Psoas muscle (tissue), 7 donors: ENCODE measurements at regions not wholly inside any gene's neighbourhood (a gene's known extent, or its start where the extent isn't known, plus 50 kb on each side); places are given as distances from the start of the nearest gene placed in this dataset.

Experiments
- ATAC-seq, 4 donors: fragments of 200-7000 bp; cut with Tn5 transposase; one replicate each; pipeline ENCODE4 v1.9.1; 2020; ENCODE audit warnings: moderate library complexity in 3 of 4, mild to moderate bottlenecking in 2 of 4
- DNase-seq, 2 donors: peaks; one replicate each; pipeline ENCODE4 v3.0.0-alpha.2; 2020
- H3K27ac ChIP-seq: fragments of 200-600 bp; one replicate; pipeline ENCODE4 v1.8.0; 2022
- H3K27me3 ChIP-seq, 3 donors: fragments of 200-600 bp in 1 of 3; one replicate each; pipeline versions ENCODE4 v1.6.1 to v1.8.0; 2013 to 2022; ENCODE audit warnings: low read length in 2 of 3, mild to moderate bottlenecking in 2 of 3, moderate library complexity in 1 of 3; ENCODE audit not compliant: insufficient read depth in 3 of 3
- H3K36me3 ChIP-seq, 2 donors: fragments of 200-600 bp in 1 of 2; one replicate each; pipeline versions ENCODE4 v1.6.1 to v1.8.0; 2013 to 2022; ENCODE audit warnings: low read depth in 1 of 2, mild to moderate bottlenecking in 1 of 2, moderate library complexity in 1 of 2; ENCODE audit not compliant: insufficient read depth in 1 of 2
- H3K4me1 ChIP-seq: fragments of 200-600 bp; one replicate; pipeline ENCODE4 v1.8.0; 2022
- H3K4me3 ChIP-seq: fragments of 200-600 bp; one replicate; pipeline ENCODE4 v1.8.0; 2022; ENCODE audit warnings: mild to moderate bottlenecking
- H3K9me3 ChIP-seq: fragments of 200-600 bp; one replicate; pipeline ENCODE4 v1.8.0; 2022
- CTCF ChIP-seq: fragments of 200-600 bp; IDR thresholded peaks from one replicate; pipeline ENCODE4 v1.8.0; 2022; ENCODE audit warnings: antibody characterized with exemption
- WGBS, 3 donors: extraction: QIAGEN DNeasy Blood & Tissue Kit; methylation state at CpG; one replicate each; pipeline versions ENCODE4 v1.1.6 to v1.1.7; 2013; 5-methylcytosine and 5-hydroxymethylcytosine counted together
- intact Hi-C, 2 donors: fragments of 100-400 bp; cut with DNase I; formaldehyde crosslinking; loops; one replicate each; pipeline versions ENCODE4 v1.11.0 to v1.14.2; 2022
- donor health status: healthy with polysubstance abuse.
- donor health status: DM: no; HTN: no; CAD: no; lungs with moderate emphysema.
- donor health status: Bipolar disorder and iron deficiency.
- donor health status: healthy.
- donor health status: DM: yes; HTN: yes; CAD: no.
- donor health status: DM: no; HTN: no; CAD: no.
- donor health status: DM: yes; HTN: yes; CAD: no.

GRCh38 chr12:92563819-92564218 lies 139.0 kb upstream of the PLEKHG7 start:
- Histone ChIP-seq H3K36me3 (no peaks in the 10 kb centered on the region), H3K4me3 (no peak overlapping the region), H3K4me1 (peaks cover 4% of the 10 kb centered on the region), H3K9me3 (no peaks in the 10 kb centered on the region), H3K27ac (no peak overlapping the region), H3K27me3 (no peaks in the 10 kb centered on the region)
- no peak for TF ChIP-seq CTCF
- WGBS, 3 donors = 52 to 63% (median 59%) methylated on average over 1 of the region's 1 CpG
- DNase-seq (no peak), ATAC-seq (no peak)
- intact Hi-C loops = loop anchor here in 1 of 2 donors (5.0 to 10.0 kb wide), 2 partner anchors 319 to 417 kb away; partner anchors contain the start of gene BTG1

GRCh38 chr12:92562063-92562734 lies 140.6 kb upstream of the PLEKHG7 start:
- ATAC-seq = no peak
- 62 to 65% (median 62%) methylated on average over 3 of the region's 3 CpGs for WGBS, 3 donors
- H3K4me3 ChIP-seq = no peak overlapping the region
- H3K36me3 ChIP-seq = no peaks in the 10 kb centered on the region
- TF ChIP-seq CTCF = no peak
- no peaks in the 10 kb centered on the region for H3K27me3 ChIP-seq
- intact Hi-C loops = loop anchor here in 1 of 2 donors (5.0 to 10.0 kb wide), 2 partner anchors 317 to 415 kb away; partner anchors contain the start of gene BTG1
- no peak for DNase-seq
- no peak overlapping the region for H3K27ac ChIP-seq
- H3K4me1 ChIP-seq = peaks cover 4% of the 10 kb centered on the region
- no peaks in the 10 kb centered on the region for H3K9me3 ChIP-seq

- ATAC-seq (peak; percentile 60 to 71 (median 65)), DNase-seq (no peak)
- H3K36me3 ChIP-seq = no peaks in the 10 kb centered on the region
- H3K4me1 ChIP-seq = peaks cover 4% of the 10 kb centered on the region
- 16 to 20% (median 17%) methylated on average over 3 of the region's 3 CpGs for WGBS, 3 donors
- H3K4me3 ChIP-seq = no peak overlapping the region
- H3K27ac ChIP-seq = peak overlapping the region; percentile 23
- no peaks in the 10 kb centered on the region for H3K27me3 ChIP-seq
- no peak for TF ChIP-seq CTCF
- intact Hi-C loops = loop anchor here in 1 of 2 donors (5.0 to 10.0 kb wide), 2 partner anchors 317 to 414 kb away; partner anchors contain the start of gene BTG1
- no peaks in the 10 kb centered on the region for H3K9me3 ChIP-seq
These were observed 141.3 kb upstream of the PLEKHG7 start for GRCh38 chr12:92561543-92561899.

GRCh38 chr12:92560713-92561542 lies 141.9 kb upstream of the PLEKHG7 start:
- no peak for ATAC-seq
- intact Hi-C loops = loop anchor here in 1 of 2 donors (5.0 to 10.0 kb wide), 2 partner anchors 316 to 414 kb away; partner anchors contain the start of gene BTG1

More at GRCh38 chr12:92560713-92561542, 141.9 kb upstream of the PLEKHG7 start:
- H3K27ac ChIP-seq = peak overlapping the region; percentile 23
- no peaks in the 10 kb centered on the region for H3K9me3 ChIP-seq
- no peaks in the 10 kb centered on the region for H3K36me3 ChIP-seq
- H3K27me3 ChIP-seq = no peaks in the 10 kb centered on the region
- no peak for DNase-seq
- H3K4me3 ChIP-seq = no peak overlapping the region
- H3K4me1 ChIP-seq = peaks cover 4% of the 10 kb centered on the region
- 81 to 87% (median 83%) methylated on average over 6 of the region's 6 CpGs for WGBS, 3 donors
- no peak for TF ChIP-seq CTCF
